ENCODE measurements at regions not wholly inside any gene's neighbourhood (a gene's known extent, or its start where the extent isn't known, plus 50 kb on each side); places are given as distances from the start of the nearest gene placed in this dataset.

DNA sequence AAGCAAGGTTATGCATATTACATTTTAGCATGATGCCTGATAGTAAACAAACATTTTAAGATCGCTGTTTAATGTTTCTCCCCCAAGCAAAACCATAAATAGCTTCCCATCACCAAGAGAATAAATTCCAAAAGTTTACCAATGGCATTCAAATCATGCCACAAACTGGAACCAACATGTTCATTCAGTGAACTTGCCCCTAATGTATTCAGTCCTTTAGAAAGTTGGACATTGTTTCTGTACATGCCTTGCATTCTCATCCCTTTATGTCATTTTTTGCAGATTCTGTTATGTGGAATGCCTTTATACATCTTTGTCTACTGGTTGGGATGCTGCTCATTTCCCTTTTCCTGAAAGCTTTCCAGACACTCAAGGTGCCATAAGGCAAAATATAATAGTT lies 105.5 kb downstream of the PYDC2 start:
- peak; percentile 45 for DNase-seq (ENCODE audit: low read depth)
- Histone ChIP-seq H3K9ac (ENCODE audit: low read length) (no peak overlapping the region), H3K4me1 (ENCODE audit: insufficient read depth, low read length) (no peaks in the 10 kb centered on the region), H4K20me1 (ENCODE audit: insufficient read depth, low read length) (no peaks in the 10 kb centered on the region), H3K4me2 (ENCODE audit: low read length) (no peak overlapping the region), H3K4me3 (ENCODE audit: insufficient read depth, low read depth, low read length) (no peak overlapping the region), H3K79me2 (ENCODE audit: insufficient read depth, low read length) (no peaks in the 10 kb centered on the region), H3K27me3 (ENCODE audit: insufficient read depth, low read length) (no peaks in the 10 kb centered on the region), H3K9me3 (ENCODE audit: insufficient read depth, low read depth, low read length) (no peaks in the 10 kb centered on the region), H2AFZ (ENCODE audit: low read depth, low read length) (no peak overlapping the region), H3K36me3 (ENCODE audit: insufficient read depth, low read length) (no peaks in the 10 kb centered on the region), H3K27ac (ENCODE audit: low read depth, low read length) (no peak overlapping the region)
- Mint-ChIP-seq H3K4me3 (ENCODE audit: unreplicated experiment) (no peak overlapping the region), H3K27ac (ENCODE audit: unreplicated experiment) (peak overlapping the region; percentile 14), H3K27me3 (ENCODE audit: low read depth, unreplicated experiment) (no peaks in the 10 kb centered on the region), H3K36me3 (ENCODE audit: low read depth, unreplicated experiment) (no peaks in the 10 kb centered on the region), H3K4me1 (ENCODE audit: low read depth, unreplicated experiment) (peaks cover 4% of the 10 kb centered on the region), H3K9me3 (ENCODE audit: unreplicated experiment) (no peaks in the 10 kb centered on the region)
- TF ChIP-seq EZH2 (IDR thresholded peaks at IDR 0.05; ENCODE audit: insufficient read depth, low read length), result no peak
- TF ChIP-seq, protein P1, sequence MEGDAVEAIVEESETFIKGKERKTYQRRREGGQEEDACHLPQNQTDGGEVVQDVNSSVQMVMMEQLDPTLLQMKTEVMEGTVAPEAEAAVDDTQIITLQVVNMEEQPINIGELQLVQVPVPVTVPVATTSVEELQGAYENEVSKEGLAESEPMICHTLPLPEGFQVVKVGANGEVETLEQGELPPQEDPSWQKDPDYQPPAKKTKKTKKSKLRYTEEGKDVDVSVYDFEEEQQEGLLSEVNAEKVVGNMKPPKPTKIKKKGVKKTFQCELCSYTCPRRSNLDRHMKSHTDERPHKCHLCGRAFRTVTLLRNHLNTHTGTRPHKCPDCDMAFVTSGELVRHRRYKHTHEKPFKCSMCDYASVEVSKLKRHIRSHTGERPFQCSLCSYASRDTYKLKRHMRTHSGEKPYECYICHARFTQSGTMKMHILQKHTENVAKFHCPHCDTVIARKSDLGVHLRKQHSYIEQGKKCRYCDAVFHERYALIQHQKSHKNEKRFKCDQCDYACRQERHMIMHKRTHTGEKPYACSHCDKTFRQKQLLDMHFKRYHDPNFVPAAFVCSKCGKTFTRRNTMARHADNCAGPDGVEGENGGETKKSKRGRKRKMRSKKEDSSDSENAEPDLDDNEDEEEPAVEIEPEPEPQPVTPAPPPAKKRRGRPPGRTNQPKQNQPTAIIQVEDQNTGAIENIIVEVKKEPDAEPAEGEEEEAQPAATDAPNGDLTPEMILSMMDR (IDR thresholded peaks at IDR 0.05; ENCODE audit: insufficient read depth, low read depth, low read length), result no peak
- FAIRE-seq, result no peak

DNA sequence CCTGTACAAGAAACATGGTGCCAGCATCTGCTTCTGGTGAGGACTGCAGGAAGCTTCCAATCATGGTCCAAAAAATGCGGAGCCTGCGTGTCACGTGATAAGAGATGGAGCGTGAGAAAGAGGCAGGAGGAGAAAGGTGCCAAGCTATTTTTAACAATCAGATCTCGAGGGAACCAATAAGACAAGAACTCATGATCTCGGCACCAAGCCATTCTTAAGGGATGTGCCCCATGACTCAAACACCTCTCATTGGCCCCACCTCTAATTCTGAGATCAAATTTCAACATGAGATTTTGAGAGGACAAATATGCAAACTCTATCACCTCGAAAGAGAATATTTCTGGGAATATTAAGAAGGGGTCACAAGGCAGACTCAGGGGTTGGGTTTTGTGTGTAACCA lies 107.2 kb downstream of the PYDC2 start:
- TF ChIP-seq, protein P1 (IDR thresholded peaks at IDR 0.05; ENCODE audit: insufficient read depth, low read depth, low read length), result no peak
- TF ChIP-seq EZH2 (IDR thresholded peaks at IDR 0.05; ENCODE audit: insufficient read depth, low read length), result no peak
- Mint-ChIP-seq H3K4me3 (ENCODE audit: unreplicated experiment) (no peak overlapping the region), H3K27me3 (ENCODE audit: low read depth, unreplicated experiment) (no peaks in the 10 kb centered on the region), H3K27ac (ENCODE audit: unreplicated experiment) (no peak overlapping the region), H3K4me1 (ENCODE audit: low read depth, unreplicated experiment) (peaks cover 4% of the 10 kb centered on the region), H3K9me3 (ENCODE audit: unreplicated experiment) (no peaks in the 10 kb centered on the region), H3K36me3 (ENCODE audit: low read depth, unreplicated experiment) (no peaks in the 10 kb centered on the region)
- H3K27me3 ChIP-seq (ENCODE audit: insufficient read depth, low read length), result no peaks in the 10 kb centered on the region
- no peaks in the 10 kb centered on the region for H3K4me1 ChIP-seq (ENCODE audit: insufficient read depth, low read length)
- H3K36me3 ChIP-seq (ENCODE audit: insufficient read depth, low read length), result no peaks in the 10 kb centered on the region
- FAIRE-seq, result no peak
- H3K9ac ChIP-seq (ENCODE audit: low read length), result no peak overlapping the region
- no peak overlapping the region for H3K27ac ChIP-seq (ENCODE audit: low read depth, low read length)
- H2AFZ ChIP-seq (ENCODE audit: low read depth, low read length), result no peak overlapping the region
- H3K9me3 ChIP-seq (ENCODE audit: insufficient read depth, low read depth, low read length), result no peaks in the 10 kb centered on the region
- no peak for DNase-seq (ENCODE audit: low read depth)
- H3K4me2 ChIP-seq (ENCODE audit: low read length), result no peak overlapping the region
- no peak overlapping the region for H3K4me3 ChIP-seq (ENCODE audit: insufficient read depth, low read depth, low read length)
- no peaks in the 10 kb centered on the region for H4K20me1 ChIP-seq (ENCODE audit: insufficient read depth, low read length)
- no peaks in the 10 kb centered on the region for H3K79me2 ChIP-seq (ENCODE audit: insufficient read depth, low read length)

DNA sequence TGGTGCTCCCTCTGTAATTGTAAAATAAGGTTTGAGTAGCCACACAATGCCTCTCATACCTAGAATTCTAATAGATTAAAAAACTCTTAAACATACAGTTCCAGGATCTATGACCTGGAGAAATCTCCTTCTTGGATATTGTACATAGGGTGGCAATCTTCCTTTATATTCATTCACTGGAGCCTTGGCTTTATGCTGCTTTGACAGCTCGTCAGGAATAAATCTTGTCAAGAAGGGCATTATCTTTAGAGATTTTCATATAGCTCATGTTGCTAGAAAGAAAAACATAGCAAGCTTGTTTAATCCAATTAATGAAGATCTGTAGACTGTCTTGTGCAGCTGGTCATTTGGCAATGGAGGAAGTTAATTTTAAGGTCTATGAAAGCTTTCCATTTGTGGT lies 131.1 kb downstream of the PYDC2 start:
- no peak overlapping the region for H2AFZ ChIP-seq (ENCODE audit: low read depth, low read length)
- Mint-ChIP-seq H3K4me3 (ENCODE audit: unreplicated experiment) (no peak overlapping the region), H3K27ac (ENCODE audit: unreplicated experiment) (no peak overlapping the region), H3K9me3 (ENCODE audit: unreplicated experiment) (no peaks in the 10 kb centered on the region), H3K36me3 (ENCODE audit: low read depth, unreplicated experiment) (no peaks in the 10 kb centered on the region), H3K4me1 (ENCODE audit: low read depth, unreplicated experiment) (peaks cover 2% of the 10 kb centered on the region), H3K27me3 (ENCODE audit: low read depth, unreplicated experiment) (no peaks in the 10 kb centered on the region)
- H4K20me1 ChIP-seq (ENCODE audit: insufficient read depth, low read length), result no peaks in the 10 kb centered on the region
- TF ChIP-seq, protein P1 (IDR thresholded peaks at IDR 0.05; ENCODE audit: insufficient read depth, low read depth, low read length), result no peak
- TF ChIP-seq EZH2 (IDR thresholded peaks at IDR 0.05; ENCODE audit: insufficient read depth, low read length), result no peak
- no peak overlapping the region for H3K4me2 ChIP-seq (ENCODE audit: low read length)
- no peaks in the 10 kb centered on the region for H3K79me2 ChIP-seq (ENCODE audit: insufficient read depth, low read length)
- FAIRE-seq (no peak), DNase-seq (ENCODE audit: low read depth) (no peak)
- no peak overlapping the region for H3K9ac ChIP-seq (ENCODE audit: low read length)
- H3K4me3 ChIP-seq (ENCODE audit: insufficient read depth, low read depth, low read length), result no peak overlapping the region
- no peaks in the 10 kb centered on the region for H3K9me3 ChIP-seq (ENCODE audit: insufficient read depth, low read depth, low read length)
- no peaks in the 10 kb centered on the region for H3K27me3 ChIP-seq (ENCODE audit: insufficient read depth, low read length)
- no peak overlapping the region for H3K27ac ChIP-seq (ENCODE audit: low read depth, low read length)
- H3K4me1 ChIP-seq (ENCODE audit: insufficient read depth, low read length), result no peaks in the 10 kb centered on the region
- H3K36me3 ChIP-seq (ENCODE audit: insufficient read depth, low read length), result no peaks in the 10 kb centered on the region
